WTC11 (cell line): ENCODE measurements at regions not wholly inside any gene's neighbourhood (a gene's known extent, or its start where the extent isn't known, plus 50 kb on each side); places are given as distances from the start of the nearest gene placed in this dataset.

Experiments used
- ARID4B ChIP-seq: sonication (generic); formaldehyde crosslinking; IDR thresholded peaks from 2 replicates; pipeline ENCODE4 v1.8.0; 2023; ENCODE audit warnings: missing genetic modification reagents, mild to moderate bottlenecking, borderline replicate concordance
- ATF3 ChIP-seq: sonication (generic); formaldehyde crosslinking; conservative IDR thresholded peaks from 2 replicates; pipeline ENCODE4 v1.8.1; 2022; ENCODE audit warnings: mild to moderate bottlenecking, missing genetic modification reagents
- CBFB ChIP-seq: sonication (generic); formaldehyde crosslinking; IDR thresholded peaks from 2 replicates; pipeline ENCODE4 v1.8.1; 2022; ENCODE audit warnings: mild to moderate bottlenecking, low read depth, missing genetic modification reagents
- FOXK1 ChIP-seq: sonication (generic); formaldehyde crosslinking; IDR thresholded peaks from 2 replicates; pipeline ENCODE4 v1.8.0; 2022; ENCODE audit warnings: mild to moderate bottlenecking, moderate library complexity, missing genetic modification reagents
- JUN ChIP-seq: sonication (generic); formaldehyde crosslinking; IDR thresholded peaks from 2 replicates; pipeline ENCODE4 v1.8.0; 2023; ENCODE audit warnings: mild to moderate bottlenecking, missing genetic modification reagents
- MAX ChIP-seq: sonication (generic); formaldehyde crosslinking; IDR thresholded peaks from 2 replicates; pipeline ENCODE4 v1.8.0; 2022; ENCODE audit warnings: mild to moderate bottlenecking, missing genetic modification reagents
- ZNF121 ChIP-seq: sonication (generic); formaldehyde crosslinking; IDR thresholded peaks from 2 replicates; pipeline ENCODE4 v1.8.0; 2023; ENCODE audit warnings: missing genetic modification reagents
- TF ChIP-seq, protein P1 (sequence below): fragments of 200-600 bp; IDR thresholded peaks from 2 replicates; pipeline ENCODE4 v1.8.0; 2022; ENCODE audit warnings: antibody characterized with exemption
- TF ChIP-seq, protein P2 (sequence below): sonication (generic); formaldehyde crosslinking; IDR thresholded peaks from 2 replicates; pipeline ENCODE4 v1.8.1; 2023; ENCODE audit warnings: mild to moderate bottlenecking, missing genetic modification reagents
- TF ChIP-seq, protein P3 (sequence below): fragments of 250-450 bp; sonication (Bioruptor Pico); IDR thresholded peaks from 2 replicates; pipeline ENCODE4 v1.9.0; 2021; ENCODE audit warnings: moderate library complexity, mild to moderate bottlenecking, inconsistent platforms, borderline replicate concordance

- TF ChIP-seq, protein P1, sequence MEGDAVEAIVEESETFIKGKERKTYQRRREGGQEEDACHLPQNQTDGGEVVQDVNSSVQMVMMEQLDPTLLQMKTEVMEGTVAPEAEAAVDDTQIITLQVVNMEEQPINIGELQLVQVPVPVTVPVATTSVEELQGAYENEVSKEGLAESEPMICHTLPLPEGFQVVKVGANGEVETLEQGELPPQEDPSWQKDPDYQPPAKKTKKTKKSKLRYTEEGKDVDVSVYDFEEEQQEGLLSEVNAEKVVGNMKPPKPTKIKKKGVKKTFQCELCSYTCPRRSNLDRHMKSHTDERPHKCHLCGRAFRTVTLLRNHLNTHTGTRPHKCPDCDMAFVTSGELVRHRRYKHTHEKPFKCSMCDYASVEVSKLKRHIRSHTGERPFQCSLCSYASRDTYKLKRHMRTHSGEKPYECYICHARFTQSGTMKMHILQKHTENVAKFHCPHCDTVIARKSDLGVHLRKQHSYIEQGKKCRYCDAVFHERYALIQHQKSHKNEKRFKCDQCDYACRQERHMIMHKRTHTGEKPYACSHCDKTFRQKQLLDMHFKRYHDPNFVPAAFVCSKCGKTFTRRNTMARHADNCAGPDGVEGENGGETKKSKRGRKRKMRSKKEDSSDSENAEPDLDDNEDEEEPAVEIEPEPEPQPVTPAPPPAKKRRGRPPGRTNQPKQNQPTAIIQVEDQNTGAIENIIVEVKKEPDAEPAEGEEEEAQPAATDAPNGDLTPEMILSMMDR, result no peak
- TF ChIP-seq MAX (CRISPR knock-in tag), result no peak
- no peak for TF ChIP-seq JUN (CRISPR knock-in tag)
- TF ChIP-seq, protein P2, sequence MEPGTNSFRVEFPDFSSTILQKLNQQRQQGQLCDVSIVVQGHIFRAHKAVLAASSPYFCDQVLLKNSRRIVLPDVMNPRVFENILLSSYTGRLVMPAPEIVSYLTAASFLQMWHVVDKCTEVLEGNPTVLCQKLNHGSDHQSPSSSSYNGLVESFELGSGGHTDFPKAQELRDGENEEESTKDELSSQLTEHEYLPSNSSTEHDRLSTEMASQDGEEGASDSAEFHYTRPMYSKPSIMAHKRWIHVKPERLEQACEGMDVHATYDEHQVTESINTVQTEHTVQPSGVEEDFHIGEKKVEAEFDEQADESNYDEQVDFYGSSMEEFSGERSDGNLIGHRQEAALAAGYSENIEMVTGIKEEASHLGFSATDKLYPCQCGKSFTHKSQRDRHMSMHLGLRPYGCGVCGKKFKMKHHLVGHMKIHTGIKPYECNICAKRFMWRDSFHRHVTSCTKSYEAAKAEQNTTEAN (CRISPR knock-in tag), result no peak
- TF ChIP-seq FOXK1 (CRISPR knock-in tag), result no peak
- TF ChIP-seq CBFB (CRISPR knock-in tag), result no peak
- no peak for TF ChIP-seq ATF3
- no peak for TF ChIP-seq ARID4B (CRISPR knock-in tag)
- TF ChIP-seq, protein P3, sequence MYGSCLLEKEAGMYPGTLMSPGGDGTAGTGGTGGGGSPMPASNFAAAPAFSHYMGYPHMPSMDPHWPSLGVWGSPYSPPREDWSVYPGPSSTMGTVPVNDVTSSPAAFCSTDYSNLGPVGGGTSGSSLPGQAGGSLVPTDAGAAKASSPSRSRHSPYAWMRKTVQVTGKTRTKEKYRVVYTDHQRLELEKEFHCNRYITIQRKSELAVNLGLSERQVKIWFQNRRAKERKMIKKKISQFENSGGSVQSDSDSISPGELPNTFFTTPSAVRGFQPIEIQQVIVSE (CRISPR knock-in tag), result no peak
- no peak for TF ChIP-seq ZNF121 (CRISPR knock-in tag)
Observed at GRCh38 chr3:159872374-159873109, 116.1 kb upstream of the IL12A start.
